ENCODE measurements at regions not wholly inside any gene's neighbourhood (a gene's known extent, or its start where the extent isn't known, plus 50 kb on each side); places are given as distances from the start of the nearest gene placed in this dataset.

DNA sequence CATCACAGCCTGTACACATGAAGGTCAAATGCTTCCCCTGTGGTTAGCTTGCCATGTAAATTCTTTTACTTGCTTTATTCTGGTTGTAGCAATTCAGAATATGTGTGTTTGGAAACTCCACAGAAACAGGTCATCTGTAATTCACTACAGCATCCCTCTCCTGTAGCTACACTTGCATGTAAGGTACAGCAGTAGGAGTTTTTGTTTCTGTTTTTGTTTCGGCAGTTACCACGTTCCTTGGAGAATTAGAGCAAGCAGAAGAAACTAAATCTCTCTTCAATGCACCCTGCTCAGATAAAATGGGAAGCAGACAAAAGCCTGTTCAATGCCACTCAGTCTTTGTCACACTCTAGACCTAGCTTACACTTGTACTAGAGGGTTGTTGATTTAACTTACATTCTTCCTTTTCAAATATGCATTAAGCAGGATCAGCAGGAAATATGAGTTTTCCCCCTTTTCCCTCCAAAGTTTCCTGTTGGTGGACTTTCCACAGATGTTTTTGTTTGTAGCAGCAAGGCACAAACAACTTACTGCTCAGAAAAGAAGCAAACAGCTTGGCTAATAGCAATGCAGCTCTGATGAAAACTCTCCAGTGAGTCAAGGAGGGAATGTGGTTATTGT lies 80.9 kb downstream of the YIPF5 start:
- no peak for DNase-seq
- TF ChIP-seq POLR2A (IDR thresholded peaks at IDR 0.05), result no peak
- TF ChIP-seq POLR2AphosphoS5 (IDR thresholded peaks at IDR 0.05), result no peak
- TF ChIP-seq, protein P1, sequence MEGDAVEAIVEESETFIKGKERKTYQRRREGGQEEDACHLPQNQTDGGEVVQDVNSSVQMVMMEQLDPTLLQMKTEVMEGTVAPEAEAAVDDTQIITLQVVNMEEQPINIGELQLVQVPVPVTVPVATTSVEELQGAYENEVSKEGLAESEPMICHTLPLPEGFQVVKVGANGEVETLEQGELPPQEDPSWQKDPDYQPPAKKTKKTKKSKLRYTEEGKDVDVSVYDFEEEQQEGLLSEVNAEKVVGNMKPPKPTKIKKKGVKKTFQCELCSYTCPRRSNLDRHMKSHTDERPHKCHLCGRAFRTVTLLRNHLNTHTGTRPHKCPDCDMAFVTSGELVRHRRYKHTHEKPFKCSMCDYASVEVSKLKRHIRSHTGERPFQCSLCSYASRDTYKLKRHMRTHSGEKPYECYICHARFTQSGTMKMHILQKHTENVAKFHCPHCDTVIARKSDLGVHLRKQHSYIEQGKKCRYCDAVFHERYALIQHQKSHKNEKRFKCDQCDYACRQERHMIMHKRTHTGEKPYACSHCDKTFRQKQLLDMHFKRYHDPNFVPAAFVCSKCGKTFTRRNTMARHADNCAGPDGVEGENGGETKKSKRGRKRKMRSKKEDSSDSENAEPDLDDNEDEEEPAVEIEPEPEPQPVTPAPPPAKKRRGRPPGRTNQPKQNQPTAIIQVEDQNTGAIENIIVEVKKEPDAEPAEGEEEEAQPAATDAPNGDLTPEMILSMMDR (IDR thresholded peaks at IDR 0.05 in 8 of 11, conservative IDR thresholded peaks at IDR 0.05 in 3 of 11), result no peak
- Histone ChIP-seq H3K27me3 (replicated peaks in 1 of 7) (no peaks in the 10 kb centered on the region), H3K27ac (no peak overlapping the region), H3K9me3 (no peaks in the 10 kb centered on the region), H3K4me1 (peaks cover 0 to 5% (median 0%) of the 10 kb centered on the region in 6 donors), H3K4me3 (no peak overlapping the region), H3K36me3 (no peaks in the 10 kb centered on the region)
- intact Hi-C loops (cut with DNase I; ENCODE audit: low total_unique reads), result no loop called here
- 12 to 33% (median 30%) methylated on average over 2 of the region's 2 CpGs for WGBS, 5 donors

- Histone ChIP-seq H3K4me3 (no peak overlapping the region), H3K36me3 (no peaks in the 10 kb centered on the region), H3K27ac (no peak overlapping the region), H3K4me1 (peaks cover 0 to 5% (median 0%) of the 10 kb centered on the region in 6 donors), H3K27me3 (replicated peaks in 1 of 7) (no peaks in the 10 kb centered on the region), H3K9me3 (peaks cover 0 to 17% (median under 1%) of the 10 kb centered on the region in 8 donors)
- intact Hi-C loops (cut with DNase I; ENCODE audit: low total_unique reads), result no loop called here
- WGBS, 5 donors, result 83 to 96% (median 91%) methylated on average over 3 of the region's 3 CpGs
- TF ChIP-seq POLR2AphosphoS5 (IDR thresholded peaks at IDR 0.05) (no peak), POLR2A (IDR thresholded peaks at IDR 0.05) (no peak)
- TF ChIP-seq, protein P1 (IDR thresholded peaks at IDR 0.05 in 8 of 11, conservative IDR thresholded peaks at IDR 0.05 in 3 of 11), result no peak
- DNase-seq, result no peak
Measured at GRCh38 chr5:144092508-144092907, 78.0 kb downstream of the YIPF5 start.

GRCh38 chr5:144093400-144093799 lies 77.1 kb downstream of the YIPF5 start:
- H3K27ac ChIP-seq, result no peak overlapping the region
- no peak overlapping the region for H3K4me3 ChIP-seq
- intact Hi-C loops (cut with DNase I; ENCODE audit: low total_unique reads), result no loop called here
- no peak for DNase-seq
- WGBS, 5 donors, result 73 to 83% (median 79%) methylated on average over 3 of the region's 3 CpGs
- H3K36me3 ChIP-seq, result no peaks in the 10 kb centered on the region
- peaks cover 0 to 5% (median 0%) of the 10 kb centered on the region in 6 donors for H3K4me1 ChIP-seq
- no peaks in the 10 kb centered on the region for H3K27me3 ChIP-seq (replicated peaks in 1 of 7)
- H3K9me3 ChIP-seq, result peaks cover 0 to 19% (median 2%) of the 10 kb centered on the region in 8 donors
- TF ChIP-seq POLR2AphosphoS5 (IDR thresholded peaks at IDR 0.05) (no peak), POLR2A (IDR thresholded peaks at IDR 0.05) (no peak)
- TF ChIP-seq, protein P1 (IDR thresholded peaks at IDR 0.05 in 8 of 11, conservative IDR thresholded peaks at IDR 0.05 in 3 of 11), result no peak

GRCh38 chr5:144093868-144094267 lies 76.6 kb downstream of the YIPF5 start:
- Histone ChIP-seq H3K27ac (no peak overlapping the region), H3K36me3 (no peaks in the 10 kb centered on the region), H3K4me3 (no peak overlapping the region), H3K9me3 (peaks cover 0 to 19% (median 2%) of the 10 kb centered on the region in 8 donors), H3K27me3 (replicated peaks in 1 of 7) (no peaks in the 10 kb centered on the region), H3K4me1 (peaks cover 0 to 5% (median 0%) of the 10 kb centered on the region in 6 donors)
- WGBS, 5 donors, result 17 to 28% (median 26%) methylated on average over 2 of the region's 2 CpGs
- TF ChIP-seq POLR2A (IDR thresholded peaks at IDR 0.05) (no peak), POLR2AphosphoS5 (IDR thresholded peaks at IDR 0.05) (no peak)
- TF ChIP-seq, protein P1 (IDR thresholded peaks at IDR 0.05 in 8 of 11, conservative IDR thresholded peaks at IDR 0.05 in 3 of 11), result no peak
- no peak for DNase-seq
- intact Hi-C loops (cut with DNase I; ENCODE audit: low total_unique reads), result no loop called here
